HCT116 (cell line): ENCODE measurements at regions not wholly inside any gene's neighbourhood (a gene's known extent, or its start where the extent isn't known, plus 50 kb on each side); places are given as distances from the start of the nearest gene placed in this dataset.

Experiments
- ATAC-seq: fragments of 200-7000 bp; cut with Tn5 transposase; 2 replicates; pipeline ENCODE4 v1.9.1; 2020; ENCODE audit warnings: mild to moderate bottlenecking, moderate library complexity
- BruUV-seq: library from RNA; stranded (reverse); fragments of 400-500 nt; replicated peaks from 2 replicates; lab custom pipeline; 2021; lab: Mats Ljungman, UMichigan
- CTCF ChIA-PET: fragments of 300-600 bp; sonication (Branson Sonifier 250); formaldehyde crosslinking; loops from one replicate; lab custom pipeline; 2021; ENCODE audit warnings: antibody characterized with exemption; lab: Charles Lee
- POLR2A ChIA-PET: fragments of 300-600, 350-600 bp; sonication (Branson Sonifier 250); formaldehyde crosslinking; loops from one replicate; lab custom pipeline; 2021; ENCODE audit warnings: antibody characterized with exemption; lab: Charles Lee
- RAD21 ChIA-PET, 2 experiments: fragments of 300-600 bp; sonication (Branson Sonifier 250); formaldehyde crosslinking; loops; one replicate each; lab custom pipeline; 2023; ENCODE audit warnings: low total read pairs in 2 of 2; ENCODE audit not compliant: uncharacterized antibody in 2 of 2, unreplicated experiment in 2 of 2, low non-redundant PET in 1 of 2; lab: Charles Lee
- DNase-seq: peaks from one replicate; pipeline ENCODE4 v3.0.0-alpha.2; 2010; ENCODE audit warnings: low read depth, low spot score
- H2AFZ ChIP-seq: fragments of 200-600 bp; shearing (Covaris generic), sonication (generic); 2 replicates; pipeline ENCODE4 v1.6.1; 2017; ENCODE audit warnings: low read depth, mixed run types, mixed read lengths, antibody characterized with exemption, low read length; ENCODE audit not compliant: poor library complexity, severe bottlenecking
- H3K27ac ChIP-seq: 2 replicates; pipeline ENCODE4 v1.5.1; 2012; ENCODE audit warnings: low read depth, low read length
- H3K27me3 ChIP-seq: fragments of 200-600 bp; sonication (generic); 2 replicates; pipeline ENCODE4 v1.6.1; 2016; ENCODE audit warnings: mixed run types, low read length, mixed read lengths; ENCODE audit not compliant: insufficient read depth
- H3K36me3 ChIP-seq, 2 experiments: fragments of 200-500 bp in 1 of 2; fragments of 200-600 bp in 1 of 2; sonication (Bioruptor generic) in 1 of 2; sonication (generic) in 1 of 2; 2 replicates each; pipeline versions ENCODE4 v1.5.1 to v1.6.1; 2014 to 2016; ENCODE audit warnings: low read length in 2 of 2, inconsistent platforms in 1 of 2, mixed read lengths in 1 of 2, mixed run types in 1 of 2; ENCODE audit not compliant: insufficient read depth in 2 of 2, control insufficient read depth in 1 of 2
- H3K4me1 ChIP-seq, 2 experiments: fragments of 200-600 bp in 1 of 2; sonication (generic) in 1 of 2; 2 replicates each; pipeline versions ENCODE4 v1.5.1 to v1.6.1; 2012 to 2017; ENCODE audit warnings: low read length in 2 of 2, inconsistent platforms in 1 of 2, mild to moderate bottlenecking in 1 of 2, mixed read lengths in 1 of 2, mixed run types in 1 of 2, moderate library complexity in 1 of 2; ENCODE audit not compliant: insufficient read depth in 2 of 2, control insufficient read depth in 1 of 2
- H3K4me2 ChIP-seq: fragments of 200-600 bp; sonication (generic); 2 replicates; pipeline ENCODE4 v1.6.1; 2017; ENCODE audit warnings: mixed run types, low read length, mixed read lengths
- H3K4me3 ChIP-seq, 2 experiments: fragments of 200-600 bp in 1 of 2; sonication (generic) in 1 of 2; replicated peaks in 1 of 2; 2 replicates each; pipeline ENCODE4 v1.5.1; 2011 to 2016; ENCODE audit warnings: low read length in 2 of 2, control low read depth in 1 of 2, low read depth in 1 of 2, mild to moderate bottlenecking in 1 of 2, mixed read lengths in 1 of 2, mixed run types in 1 of 2
- H3K79me2 ChIP-seq: fragments of 200-600 bp; sonication (generic); 2 replicates; pipeline ENCODE4 v1.6.1; 2017; ENCODE audit warnings: mild to moderate bottlenecking, mixed run types, low read length, moderate library complexity, mixed read lengths; ENCODE audit not compliant: insufficient read depth
- H3K9ac ChIP-seq: fragments of 200-600 bp; sonication (generic); 2 replicates; pipeline ENCODE4 v1.6.1; 2016; ENCODE audit warnings: low read length, mixed read lengths
- H3K9me2 ChIP-seq: fragments of 200-600 bp; sonication (generic), shearing (Covaris generic); 2 replicates; pipeline ENCODE4 v1.6.1; 2017; ENCODE audit warnings: mixed run types, mild to moderate bottlenecking, moderate library complexity; ENCODE audit not compliant: insufficient read depth
- H3K9me3 ChIP-seq, 2 experiments: fragments of 200-500 bp in 1 of 2; fragments of 200-600 bp in 1 of 2; sonication (Bioruptor generic) in 1 of 2; sonication (generic) in 1 of 2; 2 replicates each; pipeline ENCODE4 v1.6.1; 2014 to 2017; ENCODE audit warnings: low read length in 2 of 2, mixed read lengths in 2 of 2, inconsistent platforms in 1 of 2, low read depth in 1 of 2, mild to moderate bottlenecking in 1 of 2, mixed run types in 1 of 2, moderate library complexity in 1 of 2; ENCODE audit not compliant: control insufficient read depth in 1 of 2, insufficient read depth in 1 of 2
- H4K20me1 ChIP-seq: fragments of 200-600 bp; sonication (generic), shearing (Covaris generic); 2 replicates; pipeline ENCODE4 v1.6.1; 2017; ENCODE audit warnings: mixed run types, mild to moderate bottlenecking, moderate library complexity; ENCODE audit not compliant: insufficient read depth
- ATF3 ChIP-seq: IDR thresholded peaks from 2 replicates; pipeline ENCODE4 v1.6.1; 2012
- CEBPB ChIP-seq: IDR thresholded peaks from 2 replicates; pipeline ENCODE4 v1.6.1; 2012; ENCODE audit warnings: low read depth
- CTCF ChIP-seq, 3 experiments: fragments of 200-600 bp in 1 of 3; sonication (generic) in 1 of 3; IDR thresholded peaks in 2 of 3; conservative IDR thresholded peaks in 1 of 3; 2 replicates each; pipeline ENCODE4 v1.5.1; 2012 to 2017; ENCODE audit warnings: low read depth in 2 of 3, low read length in 2 of 3, antibody characterized with exemption in 1 of 3, borderline replicate concordance in 1 of 3, control low read depth in 1 of 3, mild to moderate bottlenecking in 1 of 3, mixed read lengths in 1 of 3, mixed run types in 1 of 3, moderate library complexity in 1 of 3; ENCODE audit not compliant: insufficient read depth in 1 of 3
- EZH2 ChIP-seq: fragments of 200-600 bp; sonication (generic); IDR thresholded peaks from 2 replicates; pipeline ENCODE4 v1.6.1; 2017; ENCODE audit warnings: antibody characterized with exemption, mixed run types
- FOSL1 ChIP-seq: IDR thresholded peaks from 2 replicates; pipeline ENCODE4 v1.6.1; 2012; ENCODE audit warnings: low read depth
- REST ChIP-seq: IDR thresholded peaks from 2 replicates; pipeline ENCODE4 v1.6.1; 2012; ENCODE audit warnings: low read depth
- SIN3A ChIP-seq: IDR thresholded peaks from 2 replicates; pipeline ENCODE4 v1.6.1; 2012; ENCODE audit warnings: low read depth
- SP1 ChIP-seq: IDR thresholded peaks from 2 replicates; pipeline ENCODE4 v1.6.1; 2012; ENCODE audit warnings: low read depth
- SRF ChIP-seq: IDR thresholded peaks from 2 replicates; pipeline ENCODE4 v1.6.1; 2012; ENCODE audit warnings: low read depth
- YY1 ChIP-seq: IDR thresholded peaks from 2 replicates; pipeline ENCODE4 v1.6.1; 2011; ENCODE audit warnings: low read length, low read depth, moderate library complexity, mild to moderate bottlenecking; ENCODE audit not compliant: insufficient replicate concordance; ENCODE audit errors: extremely low read depth
- ZFX ChIP-seq: fragments of 450-650 bp; IDR thresholded peaks from 2 replicates; pipeline ENCODE4 v1.6.1; 2017
- ZNF274 ChIP-seq: fragments of 200-500 bp; sonication (Bioruptor generic); IDR thresholded peaks from 2 replicates; pipeline ENCODE4 v1.6.1; 2014; ENCODE audit warnings: mild to moderate bottlenecking, low read depth, low read length, inconsistent platforms
- intact Hi-C: fragments of 100-400 bp; cut with micrococcal nuclease; formaldehyde crosslinking; loops from 2 replicates; pipeline ENCODE4 v1.10.0; 2022

- Histone ChIP-seq H4K20me1 (no peaks in the 10 kb centered on the region), H3K79me2 (no peaks in the 10 kb centered on the region), H3K9ac (no peak overlapping the region), H3K27ac (no peak overlapping the region), H3K4me1 (no peaks in the 10 kb centered on the region), H3K9me3 (no peaks in the 10 kb centered on the region; a peak in 1 of 4 replicates), H3K36me3 (no peaks in the 10 kb centered on the region), H2AFZ (no peak overlapping the region), H3K9me2 (no peaks in the 10 kb centered on the region), H3K27me3 (no peaks in the 10 kb centered on the region), H3K4me2 (no peak overlapping the region), H3K4me3 (no peak overlapping the region)
- DNase-seq (no peak), ATAC-seq (no peak)
- no TSS peak for BruUV-seq
- ChIA-PET RAD21 (no interaction called here), CTCF (no interaction called here), POLR2A (no interaction called here)
- intact Hi-C loops: no loop called here
- TF ChIP-seq SP1 (no peak), ZFX (no peak), SRF (no peak), CTCF (IDR thresholded peaks at IDR 0.05 in 2 of 3, conservative IDR thresholded peaks at IDR 0.05 in 1 of 3; ENCODE audit: borderline replicate concordance in 1 of 3, insufficient read depth in 1 of 3, low read depth in 2 of 3, low read length in 2 of 3) (no peak), ZNF274 (no peak), YY1 (no peak), SIN3A (no peak), CEBPB (no peak), REST (no peak), EZH2 (no peak), ATF3 (no peak), FOSL1 (no peak)
Measured at GRCh38 chr6:120557554-120557953, 776.7 kb downstream of the TBC1D32 start.
